ENCODE measurements at regions not wholly inside any gene's neighbourhood (a gene's known extent, or its start where the extent isn't known, plus 50 kb on each side); places are given as distances from the start of the nearest gene placed in this dataset.

DNA sequence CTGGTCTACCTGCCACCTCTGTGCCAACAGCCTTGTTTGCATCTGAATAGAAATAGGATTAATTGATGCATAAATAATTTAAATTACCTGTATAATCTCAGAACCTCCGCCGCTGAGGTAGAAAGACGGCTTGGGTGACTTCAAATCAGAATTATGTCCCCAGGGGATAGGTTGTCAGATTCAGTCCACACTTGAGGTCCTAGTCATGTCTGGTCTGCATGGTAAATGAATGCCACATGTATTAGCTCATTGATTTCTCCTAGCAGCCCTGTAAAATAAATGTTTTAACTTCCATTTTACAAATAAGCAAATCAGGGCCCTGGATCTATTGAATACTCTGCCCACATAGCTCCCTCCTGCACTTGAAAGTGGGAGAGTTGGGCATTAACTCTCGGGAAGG is 368.0 kb upstream of the WWC1 start:
- H2AFZ ChIP-seq (ENCODE audit: low read depth, low read length): no peak overlapping the region
- WGBS: 84% methylated on average over 4 of the region's 4 CpGs
- H3K9me3 ChIP-seq (ENCODE audit: control insufficient read depth, low read length): peaks cover 5% of the 10 kb centered on the region
- no peak overlapping the region for H3K9ac ChIP-seq (ENCODE audit: low read length)
- no peak overlapping the region for H2BK5ac ChIP-seq (ENCODE audit: low read depth, low read length, poor library complexity, severe bottlenecking)
- H3K18ac ChIP-seq (ENCODE audit: low read depth in 1 of 2, low read length in 2 of 2): no peak overlapping the region
- peaks cover under 1% of the 10 kb centered on the region for H3K4me1 ChIP-seq (ENCODE audit: control insufficient read depth, insufficient read depth, low read depth, low read length)
- no peak overlapping the region for H4K8ac ChIP-seq (ENCODE audit: low read length)
- H2BK120ac ChIP-seq (ENCODE audit: low read depth, low read length): no peak overlapping the region
- no peak overlapping the region for H2AK5ac ChIP-seq (ENCODE audit: low read length, severe bottlenecking)
- H3K27ac ChIP-seq (ENCODE audit: low read length, poor library complexity, severe bottlenecking): no peak overlapping the region
- H3K4ac ChIP-seq (ENCODE audit: low read depth in 1 of 2, low read length in 2 of 2): no peak overlapping the region
- no peak overlapping the region for H2BK15ac ChIP-seq (ENCODE audit: low read depth, poor library complexity, severe bottlenecking)
- no peak overlapping the region for H3K4me3 ChIP-seq (ENCODE audit: insufficient read depth in 1 of 2, low read depth in 1 of 2, low read length in 2 of 2)
- no peaks in the 10 kb centered on the region for H3K36me3 ChIP-seq (ENCODE audit: control insufficient read depth in 1 of 2, insufficient read depth in 2 of 2, low read depth in 1 of 2, low read length in 2 of 2)
- no peak overlapping the region for H4K91ac ChIP-seq (ENCODE audit: low read length)
- no peak overlapping the region for H3K23ac ChIP-seq (ENCODE audit: low read length in 2 of 2)
- H3K27me3 ChIP-seq (ENCODE audit: control insufficient read depth in 1 of 2, insufficient read depth in 1 of 2, low read length in 2 of 2): peaks cover 0 to 6% of the 10 kb centered on the region in 2 experiments
- H3K14ac ChIP-seq (ENCODE audit: low read length in 2 of 2): no peak overlapping the region
- peaks cover 13% of the 10 kb centered on the region for H3K79me1 ChIP-seq (replicated peaks; ENCODE audit: low read length, poor library complexity, severe bottlenecking)
- no peak for DNase-seq
- H2BK12ac ChIP-seq (ENCODE audit: low read length in 2 of 2): no peak overlapping the region
- no peak overlapping the region for H3K4me2 ChIP-seq (ENCODE audit: low read length, poor library complexity, severe bottlenecking)

GRCh38 chr5:167929841-167930240 is 361.6 kb upstream of the WWC1 start:
- no peak overlapping the region for H3K18ac ChIP-seq (ENCODE audit: low read depth in 1 of 2, low read length in 2 of 2)

GRCh38 chr5:167934551-167934971 is 356.9 kb upstream of the WWC1 start:
- Histone ChIP-seq H2BK12ac (ENCODE audit: low read length in 2 of 2) (no peak overlapping the region), H2BK120ac (ENCODE audit: low read depth, low read length) (no peak overlapping the region), H3K18ac (ENCODE audit: low read depth in 1 of 2, low read length in 2 of 2) (no peak overlapping the region), H3K27me3 (ENCODE audit: control insufficient read depth in 1 of 2, insufficient read depth in 1 of 2, low read length in 2 of 2) (no peaks in the 10 kb centered on the region), H2BK5ac (ENCODE audit: low read depth, low read length, poor library complexity, severe bottlenecking) (no peak overlapping the region), H2AFZ (ENCODE audit: low read depth, low read length) (no peak overlapping the region), H3K4me1 (ENCODE audit: control insufficient read depth, insufficient read depth, low read depth, low read length) (peaks cover 4% of the 10 kb centered on the region), H3K36me3 (ENCODE audit: control insufficient read depth in 1 of 2, insufficient read depth in 2 of 2, low read depth in 1 of 2, low read length in 2 of 2) (peaks cover 0 to 3% of the 10 kb centered on the region in 2 experiments), H4K8ac (ENCODE audit: low read length) (no peak overlapping the region), H4K91ac (ENCODE audit: low read length) (peak overlapping the region; percentile 53), H3K9me3 (ENCODE audit: control insufficient read depth, low read length) (no peaks in the 10 kb centered on the region), H2BK15ac (ENCODE audit: low read depth, poor library complexity, severe bottlenecking) (no peak overlapping the region), H2AK5ac (ENCODE audit: low read length, severe bottlenecking) (peak overlapping the region; percentile 59), H3K23ac (ENCODE audit: low read length in 2 of 2) (no peak overlapping the region), H3K14ac (ENCODE audit: low read length in 2 of 2) (no peak overlapping the region), H3K79me1 (replicated peaks; ENCODE audit: low read length, poor library complexity, severe bottlenecking) (peaks cover 18% of the 10 kb centered on the region), H3K4me3 (ENCODE audit: insufficient read depth in 1 of 2, low read depth in 1 of 2, low read length in 2 of 2) (no peak overlapping the region), H3K4me2 (ENCODE audit: low read length, poor library complexity, severe bottlenecking) (no peak overlapping the region), H3K4ac (ENCODE audit: low read depth in 1 of 2, low read length in 2 of 2) (no peak overlapping the region), H3K27ac (ENCODE audit: low read length, poor library complexity, severe bottlenecking) (no peak overlapping the region), H3K9ac (ENCODE audit: low read length) (no peak overlapping the region)
- 91% methylated on average over 15 of the region's 15 CpGs for WGBS
- no peak for DNase-seq

More at GRCh38 chr5:167929841-167930240, 361.6 kb upstream of the WWC1 start:
- DNase-seq: no peak
- Histone ChIP-seq H3K9ac (ENCODE audit: low read length) (no peak overlapping the region), H3K4ac (ENCODE audit: low read depth in 1 of 2, low read length in 2 of 2) (no peak overlapping the region), H3K27ac (ENCODE audit: low read length, poor library complexity, severe bottlenecking) (no peak overlapping the region), H2BK12ac (ENCODE audit: low read length in 2 of 2) (no peak overlapping the region), H3K4me1 (ENCODE audit: control insufficient read depth, insufficient read depth, low read depth, low read length) (peaks cover 2% of the 10 kb centered on the region), H2BK5ac (ENCODE audit: low read depth, low read length, poor library complexity, severe bottlenecking) (no peak overlapping the region), H3K9me3 (ENCODE audit: control insufficient read depth, low read length) (peaks cover 5% of the 10 kb centered on the region), H3K4me2 (ENCODE audit: low read length, poor library complexity, severe bottlenecking) (no peak overlapping the region), H2AK5ac (ENCODE audit: low read length, severe bottlenecking) (no peak overlapping the region), H3K36me3 (ENCODE audit: control insufficient read depth in 1 of 2, insufficient read depth in 2 of 2, low read depth in 1 of 2, low read length in 2 of 2) (peaks cover 0 to 3% of the 10 kb centered on the region in 2 experiments), H3K4me3 (ENCODE audit: insufficient read depth in 1 of 2, low read depth in 1 of 2, low read length in 2 of 2) (no peak overlapping the region), H2AFZ (ENCODE audit: low read depth, low read length) (no peak overlapping the region), H4K91ac (ENCODE audit: low read length) (no peak overlapping the region), H2BK15ac (ENCODE audit: low read depth, poor library complexity, severe bottlenecking) (no peak overlapping the region), H4K8ac (ENCODE audit: low read length) (no peak overlapping the region), H3K23ac (ENCODE audit: low read length in 2 of 2) (no peak overlapping the region), H2BK120ac (ENCODE audit: low read depth, low read length) (no peak overlapping the region), H3K79me1 (replicated peaks; ENCODE audit: low read length, poor library complexity, severe bottlenecking) (peaks cover 14% of the 10 kb centered on the region), H3K27me3 (ENCODE audit: control insufficient read depth in 1 of 2, insufficient read depth in 1 of 2, low read length in 2 of 2) (no peaks in the 10 kb centered on the region), H3K14ac (ENCODE audit: low read length in 2 of 2) (no peak overlapping the region)
- 85% methylated on average over 2 of the region's 3 CpGs for WGBS

DNA sequence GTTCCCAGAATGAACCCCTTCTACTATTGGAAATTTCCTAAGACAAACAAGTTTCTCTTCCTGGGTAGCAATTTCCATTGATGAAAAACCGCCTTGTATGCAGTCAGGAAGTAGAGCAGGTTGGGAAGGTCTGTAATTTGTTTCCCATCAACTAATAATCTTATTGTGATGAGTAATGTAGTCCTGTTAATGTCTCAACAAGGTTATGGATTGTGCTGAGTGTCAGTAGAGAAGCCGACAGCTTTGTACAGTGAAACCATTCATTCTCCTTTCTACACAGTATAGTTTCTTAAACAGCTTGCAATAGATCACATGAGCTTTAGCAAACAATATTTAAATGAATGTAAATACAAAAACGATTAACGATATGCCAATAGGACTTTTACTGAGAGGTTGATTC is 355.4 kb upstream of the WWC1 start:
- Histone ChIP-seq H3K27me3 (ENCODE audit: control insufficient read depth in 1 of 2, insufficient read depth in 1 of 2, low read length in 2 of 2) (no peaks in the 10 kb centered on the region), H3K14ac (ENCODE audit: low read length in 2 of 2) (no peak overlapping the region), H3K79me1 (replicated peaks; ENCODE audit: low read length, poor library complexity, severe bottlenecking) (peaks cover 17% of the 10 kb centered on the region), H3K4me2 (ENCODE audit: low read length, poor library complexity, severe bottlenecking) (no peak overlapping the region), H3K4me1 (ENCODE audit: control insufficient read depth, insufficient read depth, low read depth, low read length) (peaks cover 4% of the 10 kb centered on the region), H2BK5ac (ENCODE audit: low read depth, low read length, poor library complexity, severe bottlenecking) (no peak overlapping the region), H3K36me3 (ENCODE audit: control insufficient read depth in 1 of 2, insufficient read depth in 2 of 2, low read depth in 1 of 2, low read length in 2 of 2) (peaks cover 0 to 3% of the 10 kb centered on the region in 2 experiments), H2AFZ (ENCODE audit: low read depth, low read length) (no peak overlapping the region), H3K23ac (ENCODE audit: low read length in 2 of 2) (no peak overlapping the region), H3K4me3 (ENCODE audit: insufficient read depth in 1 of 2, low read depth in 1 of 2, low read length in 2 of 2) (no peak overlapping the region), H4K8ac (ENCODE audit: low read length) (no peak overlapping the region), H2AK5ac (ENCODE audit: low read length, severe bottlenecking) (no peak overlapping the region), H3K9me3 (ENCODE audit: control insufficient read depth, low read length) (no peaks in the 10 kb centered on the region), H2BK12ac (ENCODE audit: low read length in 2 of 2) (no peak overlapping the region), H2BK15ac (ENCODE audit: low read depth, poor library complexity, severe bottlenecking) (no peak overlapping the region), H3K27ac (ENCODE audit: low read length, poor library complexity, severe bottlenecking) (no peak overlapping the region), H4K91ac (ENCODE audit: low read length) (no peak overlapping the region), H3K18ac (ENCODE audit: low read depth in 1 of 2, low read length in 2 of 2) (no peak overlapping the region), H3K9ac (ENCODE audit: low read length) (no peak overlapping the region), H3K4ac (ENCODE audit: low read depth in 1 of 2, low read length in 2 of 2) (no peak overlapping the region), H2BK120ac (ENCODE audit: low read depth, low read length) (no peak overlapping the region)
- no peak for DNase-seq
- 93% methylated on average over 4 of the region's 4 CpGs for WGBS
